Activated naive CD8-positive, alpha-beta T cell treated with anti-CD3 and anti-CD28 coated beads, Interleukin-2, amount 10 ng/mL, durations not matched to agents 7 days and 5 days (primary cell): ENCODE measurements at regions not wholly inside any gene's neighbourhood (a gene's known extent, or its start where the extent isn't known, plus 50 kb on each side); places are given as distances from the start of the nearest gene placed in this dataset.

ENCODE experiments used
- ATAC-seq: fragments of 150-1000 bp; cut with Tn5 transposase; one replicate; pipeline ENCODE4 v1.10.0; 2021; ENCODE audit warnings: low read depth, moderate library complexity
- POLR2A ChIA-PET: fragments of 350-600 bp; sonication (Branson Sonifier 250); formaldehyde crosslinking; loops from one replicate; lab custom pipeline; 2021; ENCODE audit warnings: antibody characterized with exemption; lab: Charles Lee
- DNase-seq: peaks from one replicate; pipeline ENCODE4 v3.0.0; 2021
- H3K27ac Mint-ChIP-seq: one replicate; pipeline ENCODE4 v1.8.0; 2022; ENCODE audit warnings: mild to moderate bottlenecking, mixed read lengths
- H3K27me3 Mint-ChIP-seq: one replicate; pipeline ENCODE4 v1.8.0; 2022; ENCODE audit warnings: mild to moderate bottlenecking, moderate library complexity, mixed read lengths
- H3K36me3 Mint-ChIP-seq: one replicate; pipeline ENCODE4 v1.8.0; 2021; ENCODE audit warnings: mild to moderate bottlenecking, mixed read lengths
- H3K4me1 Mint-ChIP-seq: one replicate; pipeline ENCODE4 v1.8.0; 2021; ENCODE audit warnings: mixed read lengths
- H3K4me3 Mint-ChIP-seq: one replicate; pipeline ENCODE4 v1.8.0; 2022; ENCODE audit warnings: mild to moderate bottlenecking, moderate library complexity, mixed read lengths
- H3K9me3 Mint-ChIP-seq: one replicate; pipeline ENCODE4 v1.8.0; 2021; ENCODE audit warnings: mixed read lengths

DNA sequence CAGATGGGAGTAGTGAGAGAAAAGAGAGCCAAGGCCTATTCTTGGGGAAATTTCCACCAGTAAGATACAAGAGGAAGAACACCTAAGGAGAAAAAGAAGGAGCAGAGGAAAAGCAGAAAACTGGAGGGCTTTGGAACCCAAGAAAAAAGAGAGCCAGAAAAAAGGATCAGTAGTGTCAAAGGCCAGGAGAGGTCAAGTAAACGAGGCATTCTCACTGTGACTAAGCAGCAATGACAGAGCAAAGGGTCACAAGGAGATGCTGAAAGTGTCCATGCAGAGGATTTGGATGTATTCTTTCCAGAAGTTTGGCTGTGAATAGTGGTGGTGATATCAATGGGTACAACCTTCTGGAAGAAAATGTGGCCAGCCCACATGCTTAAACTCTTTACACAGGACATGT, 109.5 kb downstream of the DYNAP start:
- Mint-ChIP-seq H3K4me3 (no peak overlapping the region), H3K27me3 (peaks cover 13% of the 10 kb centered on the region), H3K4me1 (no peaks in the 10 kb centered on the region), H3K27ac (no peak overlapping the region), H3K36me3 (no peaks in the 10 kb centered on the region), H3K9me3 (no peaks in the 10 kb centered on the region)
- no peak for DNase-seq
- no peak for ATAC-seq
- POLR2A ChIA-PET = no interaction called here

DNA sequence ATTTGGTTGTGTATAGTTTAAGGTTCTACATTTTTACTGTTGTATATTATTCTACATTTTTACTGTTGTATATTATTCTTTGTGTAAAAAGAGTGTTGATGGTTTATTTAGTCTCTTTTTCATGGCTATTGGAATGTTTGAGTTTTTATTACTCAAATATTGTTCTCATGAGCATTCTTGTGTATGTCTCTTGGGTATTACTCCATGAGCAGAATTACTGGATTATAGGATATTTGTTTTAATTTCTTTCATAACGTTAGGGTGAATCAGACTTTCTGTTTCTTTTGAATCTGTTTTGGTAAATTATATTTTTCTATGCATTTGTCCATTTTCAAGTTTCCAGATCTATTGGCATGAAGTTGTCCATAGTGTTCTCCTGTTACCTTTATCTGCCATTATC, 111.6 kb downstream of the DYNAP start:
- H3K27me3 Mint-ChIP-seq = peaks cover 14% of the 10 kb centered on the region
- no peak for ATAC-seq
- POLR2A ChIA-PET = no interaction called here

DNA sequence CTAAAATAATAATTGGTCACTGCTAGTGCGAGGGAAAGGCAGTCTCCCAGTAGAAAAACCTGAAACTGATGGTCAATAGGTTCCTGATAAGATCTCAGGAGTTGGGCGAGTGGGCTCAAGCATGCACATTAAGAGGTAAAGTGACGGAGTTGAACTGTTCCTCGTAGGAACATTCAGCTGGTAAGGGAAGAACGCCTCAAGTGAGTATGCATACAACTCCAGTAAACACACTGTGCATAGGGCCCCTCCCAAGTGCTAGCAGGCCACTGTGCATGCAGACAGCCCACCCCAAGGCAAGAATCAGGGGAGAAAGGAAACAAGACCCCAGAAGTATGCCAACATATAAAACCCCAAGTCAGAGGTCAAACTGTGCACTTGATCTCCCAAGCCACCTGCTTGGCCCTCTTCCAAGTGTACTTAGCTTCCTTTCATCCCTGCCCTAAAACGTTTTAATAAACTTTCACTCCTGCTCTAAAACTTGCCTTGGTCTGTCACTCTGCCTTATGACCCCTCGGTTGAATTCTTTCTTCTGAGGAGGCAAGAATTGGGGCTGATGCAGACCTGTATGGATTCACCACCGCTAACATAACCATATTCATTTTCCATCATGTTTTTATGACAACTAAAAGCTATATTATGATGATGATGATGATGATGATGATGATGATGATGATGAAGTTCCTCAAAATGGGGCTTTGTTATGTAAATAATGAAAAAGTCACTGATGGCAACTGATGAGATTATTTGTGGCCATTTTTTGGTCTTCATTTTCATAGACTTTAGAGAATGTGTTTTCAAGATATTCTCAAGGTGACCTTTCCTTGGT, 118.0 kb upstream of the RAB27B start:
- H3K9me3 Mint-ChIP-seq = no peaks in the 10 kb centered on the region
- H3K4me1 Mint-ChIP-seq = peaks cover 17% of the 10 kb centered on the region
- H3K27me3 Mint-ChIP-seq = peaks cover 15% of the 10 kb centered on the region
- no peak overlapping the region for H3K27ac Mint-ChIP-seq
- H3K36me3 Mint-ChIP-seq = no peaks in the 10 kb centered on the region
- POLR2A ChIA-PET = no interaction called here
- DNase-seq (no peak), ATAC-seq (no peak)
- no peak overlapping the region for H3K4me3 Mint-ChIP-seq

More for the DNA sequence above, 111.6 kb downstream of the DYNAP start:
- Mint-ChIP-seq H3K4me3 (no peak overlapping the region), H3K9me3 (no peaks in the 10 kb centered on the region), H3K4me1 (no peaks in the 10 kb centered on the region), H3K27ac (no peak overlapping the region), H3K36me3 (no peaks in the 10 kb centered on the region)
- DNase-seq = no peak

DNA sequence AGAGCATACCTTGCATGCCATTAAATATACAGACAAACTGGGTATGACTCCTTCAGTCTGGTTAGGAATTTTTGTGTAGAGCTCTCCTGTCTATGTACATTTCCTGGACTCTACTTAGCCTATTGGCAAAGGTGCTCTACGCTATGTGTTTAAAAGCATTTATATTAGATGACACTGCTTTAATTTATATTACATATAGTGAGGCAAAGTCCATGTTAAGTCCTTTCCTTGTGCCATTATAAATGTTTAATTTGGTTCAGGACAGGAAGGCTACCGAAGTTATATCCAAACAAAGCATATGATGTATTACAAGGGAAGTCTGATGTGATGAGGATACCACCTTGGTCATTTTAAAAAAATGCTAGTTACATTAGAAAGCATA, 117.4 kb upstream of the RAB27B start:
- POLR2A ChIA-PET = no interaction called here
- Mint-ChIP-seq H3K27me3 (peaks cover 15% of the 10 kb centered on the region), H3K9me3 (peaks cover 1% of the 10 kb centered on the region), H3K36me3 (no peaks in the 10 kb centered on the region), H3K27ac (no peak overlapping the region), H3K4me1 (peaks cover 22% of the 10 kb centered on the region), H3K4me3 (no peak overlapping the region)
- no peak for DNase-seq
- no peak for ATAC-seq

DNA sequence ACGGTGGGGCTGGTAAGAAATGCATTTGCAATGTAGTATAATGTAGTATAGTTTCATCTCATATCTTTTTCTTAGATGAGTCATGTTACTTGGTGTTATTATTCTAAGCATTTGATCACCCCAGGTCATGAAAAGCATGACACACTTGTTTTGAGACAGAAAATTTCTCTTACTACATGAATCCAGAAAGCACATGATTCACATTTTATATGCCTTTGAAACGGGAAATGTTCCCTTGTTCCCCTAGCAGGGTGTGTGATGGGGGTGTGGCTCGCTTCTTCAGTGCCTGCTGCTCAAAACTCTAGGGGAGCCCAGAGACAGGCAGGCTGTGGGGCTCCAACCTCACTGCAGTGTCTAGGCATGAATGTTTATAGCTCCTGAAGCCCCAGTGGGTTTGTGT, 116.0 kb upstream of the RAB27B start:
- peaks cover 2% of the 10 kb centered on the region for H3K9me3 Mint-ChIP-seq
- peaks cover 24% of the 10 kb centered on the region for H3K4me1 Mint-ChIP-seq

DNA sequence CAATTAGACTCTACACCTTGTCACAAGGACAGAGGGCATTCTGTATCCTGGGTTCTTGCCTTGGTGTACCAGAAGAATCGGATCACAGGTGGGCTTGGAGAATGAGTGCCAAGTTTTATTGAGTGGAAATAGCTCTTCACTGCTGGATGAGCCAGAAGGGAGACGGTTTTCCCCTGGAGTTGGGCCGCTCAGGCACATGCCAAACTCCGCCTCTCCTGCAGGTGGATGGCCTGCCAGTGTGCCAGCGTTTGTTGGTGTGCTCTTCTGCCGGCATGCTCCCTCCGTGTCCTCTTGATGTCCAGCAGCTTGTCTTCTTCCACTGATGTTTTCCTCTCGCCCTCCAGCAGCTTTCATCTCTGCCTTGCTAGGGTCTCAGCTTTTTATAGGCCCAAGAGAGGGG, 115.5 kb upstream of the RAB27B start:
- peaks cover 15% of the 10 kb centered on the region for H3K27me3 Mint-ChIP-seq
- H3K4me3 Mint-ChIP-seq = no peak overlapping the region
- no peak for DNase-seq

More for the DNA sequence above, 116.0 kb upstream of the RAB27B start:
- DNase-seq = no peak
- ATAC-seq = no peak
- Mint-ChIP-seq H3K36me3 (no peaks in the 10 kb centered on the region), H3K27ac (no peak overlapping the region), H3K4me3 (no peak overlapping the region), H3K27me3 (peaks cover 18% of the 10 kb centered on the region)
- POLR2A ChIA-PET = no interaction called here

DNA sequence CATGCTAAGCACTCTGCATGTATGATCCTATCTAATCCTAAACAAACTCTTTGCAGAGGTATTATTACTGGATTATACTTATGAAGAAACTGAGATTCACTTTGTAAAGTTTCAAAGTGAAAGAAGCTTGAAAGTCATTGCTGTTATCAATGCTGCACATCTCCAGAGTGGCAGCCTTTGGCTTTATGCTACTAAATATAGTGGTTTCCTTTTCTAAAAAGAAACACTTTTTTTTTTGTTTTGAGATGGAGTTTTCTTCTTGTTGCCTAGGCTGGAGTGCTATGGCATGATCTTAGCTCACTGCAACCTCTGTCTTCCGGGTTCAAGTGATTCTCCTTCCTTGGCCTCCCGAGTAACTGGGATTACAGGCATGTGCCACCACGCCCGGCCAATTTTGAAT, 114.9 kb upstream of the RAB27B start:
- Mint-ChIP-seq H3K9me3 (peaks cover 2% of the 10 kb centered on the region), H3K27ac (peak overlapping the region; percentile 27), H3K4me3 (peak overlapping the region; percentile 27), H3K27me3 (peaks cover 9% of the 10 kb centered on the region), H3K4me1 (peaks cover 32% of the 10 kb centered on the region), H3K36me3 (no peaks in the 10 kb centered on the region)
- POLR2A ChIA-PET = interaction anchor here (0.5 kb wide), 1 partner anchor 99 kb away, joined by 4 read pairs; no protein-coding TSS in a partner anchor
- ATAC-seq (peak; percentile 14), DNase-seq (no peak)

More for the DNA sequence above, 115.5 kb upstream of the RAB27B start:
- peaks cover 2% of the 10 kb centered on the region for H3K9me3 Mint-ChIP-seq
- peaks cover 26% of the 10 kb centered on the region for H3K4me1 Mint-ChIP-seq
- POLR2A ChIA-PET = no interaction called here
- no peak for ATAC-seq
- H3K36me3 Mint-ChIP-seq = no peaks in the 10 kb centered on the region
- H3K27ac Mint-ChIP-seq = no peak overlapping the region

DNA sequence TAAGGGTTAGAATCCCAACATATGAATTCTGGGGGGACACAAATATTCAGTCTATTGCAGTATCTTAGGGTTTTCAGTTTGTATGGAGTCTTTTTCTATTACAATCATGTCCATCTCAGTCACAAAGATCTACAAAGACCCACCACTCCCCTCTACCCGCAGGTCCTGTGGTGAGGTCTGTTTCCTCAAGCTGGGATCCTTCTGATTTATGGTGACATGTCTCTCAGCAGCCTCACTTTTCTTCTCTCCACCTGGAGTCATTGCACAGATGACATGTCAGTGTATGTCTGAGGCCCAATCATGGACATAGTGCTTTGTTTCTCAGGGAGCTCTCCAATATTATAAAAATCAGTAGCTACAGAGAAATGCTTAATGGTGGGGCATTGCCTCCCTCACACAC, 113.4 kb upstream of the RAB27B start:
- POLR2A ChIA-PET = no interaction called here
- ATAC-seq = no peak
- Mint-ChIP-seq H3K4me3 (no peak overlapping the region), H3K27me3 (peaks cover 9% of the 10 kb centered on the region), H3K4me1 (peaks cover 35% of the 10 kb centered on the region), H3K36me3 (no peaks in the 10 kb centered on the region), H3K9me3 (peaks cover 2% of the 10 kb centered on the region), H3K27ac (no peak overlapping the region)
- no peak for DNase-seq

DNA sequence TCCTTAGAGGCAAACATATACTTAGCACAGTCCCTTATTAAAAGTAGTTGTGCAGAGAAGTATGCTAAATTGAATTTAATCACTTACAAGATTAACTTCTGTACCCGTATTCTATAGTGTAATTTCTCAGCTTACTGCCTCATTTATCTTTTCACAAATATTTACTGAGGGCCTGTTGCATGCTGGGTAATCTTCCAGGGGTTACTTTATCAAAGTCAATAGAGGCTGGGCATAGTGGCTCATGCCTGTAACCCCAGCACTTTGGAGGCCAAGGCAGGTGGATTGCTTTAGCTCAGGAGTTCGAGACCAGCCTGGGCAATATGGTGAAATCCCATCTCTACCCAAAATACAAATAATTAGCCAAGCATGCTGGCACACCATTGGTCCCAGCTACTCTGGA, 111.7 kb upstream of the RAB27B start:
- peaks cover 35% of the 10 kb centered on the region for H3K4me1 Mint-ChIP-seq
- DNase-seq = no peak
- POLR2A ChIA-PET = interaction anchor here (0.6 kb wide), 1 partner anchor 229 kb away, joined by 4 read pairs; no protein-coding TSS in a partner anchor
- H3K27ac Mint-ChIP-seq = no peak overlapping the region
- ATAC-seq = no peak
- peaks cover 2% of the 10 kb centered on the region for H3K9me3 Mint-ChIP-seq
- no peak overlapping the region for H3K4me3 Mint-ChIP-seq
- H3K27me3 Mint-ChIP-seq = peaks cover 21% of the 10 kb centered on the region
- no peaks in the 10 kb centered on the region for H3K36me3 Mint-ChIP-seq

DNA sequence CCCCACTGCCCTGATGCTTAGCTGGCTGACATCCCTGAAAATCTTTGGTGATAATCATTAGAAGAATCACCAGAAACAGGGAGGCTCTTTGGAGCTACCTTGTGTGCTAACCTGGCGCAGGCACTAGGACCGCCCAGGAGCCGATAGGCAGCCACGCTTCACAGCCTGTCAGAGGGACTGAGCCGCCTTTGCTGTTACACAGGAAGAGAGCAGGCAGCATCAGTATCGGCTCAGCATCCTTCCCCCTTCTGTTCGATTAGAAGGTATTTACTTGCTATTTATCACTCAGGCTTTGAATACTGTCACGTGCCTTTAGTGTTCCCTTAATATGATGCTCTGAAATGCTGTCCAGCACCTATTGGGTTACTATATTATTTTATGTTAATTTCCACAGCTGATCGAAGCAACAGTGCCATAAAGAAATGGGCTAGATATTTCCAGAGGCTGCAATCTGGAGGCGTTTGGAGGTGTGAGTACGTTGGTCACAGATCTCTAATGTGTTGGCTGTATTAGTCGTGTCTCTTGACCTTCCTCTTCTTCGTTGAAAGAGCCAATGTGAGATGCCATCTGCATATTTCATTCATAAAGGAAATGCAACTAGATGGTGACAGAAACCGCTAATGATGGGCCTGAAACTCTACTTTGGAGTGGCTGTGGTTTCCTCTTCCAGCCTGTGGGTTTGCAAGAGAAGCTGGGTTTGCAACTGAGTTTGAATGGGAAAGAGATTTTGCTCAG, 110.4 kb upstream of the RAB27B start:
- Mint-ChIP-seq H3K27ac (peak overlapping the region; percentile 51), H3K36me3 (no peaks in the 10 kb centered on the region), H3K9me3 (peaks cover 2% of the 10 kb centered on the region), H3K4me3 (peak overlapping the region; percentile 76), H3K4me1 (peaks cover 35% of the 10 kb centered on the region), H3K27me3 (peaks cover 31% of the 10 kb centered on the region)
- DNase-seq (peak; percentile 51), ATAC-seq (peak; percentile 97)
- POLR2A ChIA-PET = interaction anchor here (0.5 to 0.8 kb wide), 2 partner anchors 54 to 449 kb away, joined by 3 to 4 read pairs; no protein-coding TSS in a partner anchor

DNA sequence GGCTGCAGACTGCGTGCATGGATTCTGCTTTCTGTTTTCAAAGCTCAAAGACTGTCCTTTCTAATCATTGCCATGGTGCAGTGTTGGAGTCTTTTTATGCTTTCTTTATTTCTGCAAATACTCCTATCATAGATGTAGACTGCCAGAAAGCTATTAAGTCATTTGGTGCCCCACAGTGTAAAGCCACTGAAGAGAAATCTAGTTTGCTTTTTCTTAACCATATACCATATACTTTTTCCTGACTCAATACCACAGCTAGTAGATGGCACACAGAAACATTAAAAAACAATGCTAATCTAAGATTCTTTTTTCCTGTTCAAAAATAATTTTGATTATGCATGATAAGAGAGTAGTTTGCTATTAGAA, 109.9 kb upstream of the RAB27B start:
- Mint-ChIP-seq H3K27ac (peak overlapping the region; percentile 51), H3K27me3 (peaks cover 35% of the 10 kb centered on the region), H3K36me3 (no peaks in the 10 kb centered on the region), H3K4me3 (peak overlapping the region; percentile 76), H3K9me3 (peaks cover 2% of the 10 kb centered on the region), H3K4me1 (peaks cover 31% of the 10 kb centered on the region)
- DNase-seq (no peak), ATAC-seq (no peak)
- POLR2A ChIA-PET = interaction anchor here (0.5 to 0.8 kb wide), 2 partner anchors 53 to 449 kb away, joined by 3 to 4 read pairs; no protein-coding TSS in a partner anchor

DNA sequence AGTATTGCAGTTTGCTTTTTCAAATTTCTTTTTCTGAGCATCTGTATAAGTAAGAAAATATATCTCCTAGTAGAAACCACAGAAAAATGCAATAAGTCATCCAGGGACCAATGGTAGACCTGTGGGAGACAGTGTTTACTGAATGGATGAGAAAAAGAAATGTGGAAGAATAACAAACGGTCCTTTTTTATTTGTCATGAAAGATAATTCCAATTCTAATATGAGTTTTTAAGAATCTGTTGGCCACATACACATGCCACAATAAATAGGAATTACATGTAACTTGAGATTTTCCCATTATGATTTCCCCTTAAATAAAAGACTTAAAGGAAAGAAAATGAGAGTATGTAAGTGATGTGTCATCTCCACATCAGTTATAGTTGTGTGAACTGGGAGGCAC, 107.7 kb upstream of the RAB27B start:
- Mint-ChIP-seq H3K27me3 (peaks cover 48% of the 10 kb centered on the region), H3K4me1 (peaks cover 17% of the 10 kb centered on the region), H3K36me3 (peaks cover 1% of the 10 kb centered on the region), H3K27ac (no peak overlapping the region), H3K9me3 (peaks cover 2% of the 10 kb centered on the region), H3K4me3 (no peak overlapping the region)
- ATAC-seq (no peak), DNase-seq (no peak)
- POLR2A ChIA-PET = no interaction called here

DNA sequence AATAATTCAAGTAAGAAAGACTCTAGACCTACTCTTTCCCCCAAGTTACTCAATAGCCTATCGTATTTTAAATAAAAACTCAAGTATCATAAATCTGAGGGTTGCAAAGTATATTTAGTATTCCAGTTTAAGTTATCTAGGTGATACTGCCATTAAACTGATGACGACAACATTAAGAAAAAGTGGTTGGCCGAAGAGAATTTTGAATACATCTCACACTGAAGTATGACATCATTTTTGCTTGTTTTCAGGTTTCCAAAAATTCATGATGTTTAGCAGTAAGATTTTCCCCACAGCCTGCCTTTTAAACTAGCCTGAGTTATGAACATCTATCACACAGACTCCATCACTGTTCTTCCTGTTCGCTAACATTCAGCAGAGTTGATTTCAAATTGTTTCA, 102.1 kb upstream of the RAB27B start:
- no peak for ATAC-seq
- H3K27ac Mint-ChIP-seq = no peak overlapping the region

More for the DNA sequence above, 102.1 kb upstream of the RAB27B start:
- DNase-seq = no peak
- peaks cover 1% of the 10 kb centered on the region for H3K36me3 Mint-ChIP-seq
- H3K4me1 Mint-ChIP-seq = no peaks in the 10 kb centered on the region
- H3K9me3 Mint-ChIP-seq = no peaks in the 10 kb centered on the region
- POLR2A ChIA-PET = no interaction called here
- H3K4me3 Mint-ChIP-seq = no peak overlapping the region
- H3K27me3 Mint-ChIP-seq = peaks cover 46% of the 10 kb centered on the region
